NCI-H1092 (cell line): ENCODE measurements at regions not wholly inside any gene's neighbourhood (a gene's known extent, or its start where the extent isn't known, plus 50 kb on each side); places are given as distances from the start of the nearest gene placed in this dataset.

ENCODE experiments used
- DNase-seq: peaks from one replicate; lab custom pipeline; 2025; lab: John Stamatoyannopoulos, UW

DNA sequence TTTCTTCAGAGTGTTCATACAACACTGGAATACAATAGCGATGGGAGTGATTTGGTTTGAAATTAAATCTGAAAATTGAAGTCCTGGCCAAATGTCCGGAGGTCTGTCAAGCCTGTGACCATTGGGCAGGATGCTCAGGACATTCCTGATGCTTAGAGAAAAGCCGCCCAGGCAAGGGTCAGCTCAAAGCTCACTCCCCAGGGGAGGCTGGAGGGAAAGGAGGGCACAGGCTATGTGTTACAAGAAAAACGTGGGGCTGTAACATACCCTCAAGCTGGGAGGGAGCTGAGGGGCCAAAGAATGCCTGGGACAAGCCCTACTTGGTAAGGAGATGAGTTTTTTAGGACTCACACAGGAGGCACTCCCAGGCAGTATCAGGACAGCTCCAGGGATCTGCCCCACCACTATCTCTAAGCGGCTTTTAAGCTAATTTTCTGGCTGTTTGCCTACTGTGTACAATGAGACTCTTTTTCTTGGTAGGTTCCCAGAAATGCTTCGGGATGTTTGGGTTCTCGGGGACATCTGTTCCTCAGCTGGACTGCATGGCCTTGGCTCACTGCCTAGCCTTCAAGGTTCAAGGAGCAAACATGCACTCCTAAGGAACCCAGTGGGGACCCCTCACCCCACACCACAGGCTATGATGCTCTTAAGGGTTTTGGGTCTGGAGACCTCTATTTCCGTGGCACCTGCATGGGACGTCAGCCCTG is 500.1 kb downstream of the BRD1 start:
- DNase-seq: no peak

DNA sequence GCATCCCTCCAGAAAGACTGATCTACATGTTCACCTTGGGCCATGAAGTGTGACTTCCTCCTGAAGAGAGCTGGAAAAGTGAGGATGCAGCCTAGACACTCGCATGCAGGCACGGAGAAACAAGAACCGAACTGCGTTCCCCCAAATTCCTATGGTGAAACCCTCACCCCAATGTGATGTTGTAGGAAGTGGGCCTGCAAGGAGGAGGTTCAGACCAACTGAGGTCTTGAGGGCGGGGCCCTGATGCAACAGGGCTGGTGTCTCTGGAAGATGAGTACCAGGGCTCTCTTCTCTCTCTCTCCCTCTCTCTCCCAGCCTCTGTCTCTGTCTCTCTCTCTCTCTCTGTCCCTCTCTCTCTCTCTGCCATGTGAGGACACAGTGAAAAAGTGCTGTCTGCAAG is 501.1 kb downstream of the BRD1 start:
- DNase-seq: no peak

DNA sequence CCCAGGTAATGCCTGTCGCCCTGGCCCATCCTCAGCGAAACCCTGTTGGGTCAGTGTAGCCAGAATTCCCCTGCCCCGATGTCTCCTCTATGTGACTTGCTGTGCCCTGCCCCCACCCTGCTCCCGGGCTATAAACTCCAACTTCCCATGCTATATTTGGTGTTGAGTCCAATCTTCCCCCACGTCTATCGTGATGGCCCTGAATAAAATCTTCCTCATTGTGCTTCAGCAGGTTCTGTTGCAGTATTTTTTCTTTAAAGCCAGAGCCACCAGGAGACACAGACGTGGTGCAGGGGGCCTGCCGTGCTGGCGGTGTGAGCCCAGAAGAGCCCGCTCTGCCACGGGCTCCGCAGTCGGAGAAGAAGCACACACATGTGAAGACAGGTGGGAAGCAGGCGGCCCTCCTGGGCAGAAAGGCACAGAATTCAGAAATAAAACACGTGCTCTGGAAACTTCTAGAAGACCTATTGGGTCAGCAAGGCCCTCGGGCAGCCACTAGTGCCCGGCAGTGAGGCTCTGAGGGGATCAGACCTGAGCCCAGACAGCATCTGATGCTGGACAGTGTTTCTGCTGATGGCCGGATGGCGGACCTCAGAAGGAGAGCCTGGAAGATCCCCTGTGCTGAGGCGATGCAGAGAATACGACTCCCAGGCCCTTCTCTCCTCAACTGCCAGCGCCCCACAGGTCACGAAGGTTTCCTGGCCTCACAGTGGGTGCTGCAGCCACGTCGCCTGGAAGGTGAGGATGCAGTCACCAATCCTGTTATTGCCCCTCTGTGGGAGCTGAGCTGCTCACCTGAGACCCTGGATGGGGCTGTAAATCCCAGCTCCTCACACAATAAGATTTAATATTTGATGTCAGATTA is 501.9 kb downstream of the BRD1 start:
- no peak for DNase-seq

DNA sequence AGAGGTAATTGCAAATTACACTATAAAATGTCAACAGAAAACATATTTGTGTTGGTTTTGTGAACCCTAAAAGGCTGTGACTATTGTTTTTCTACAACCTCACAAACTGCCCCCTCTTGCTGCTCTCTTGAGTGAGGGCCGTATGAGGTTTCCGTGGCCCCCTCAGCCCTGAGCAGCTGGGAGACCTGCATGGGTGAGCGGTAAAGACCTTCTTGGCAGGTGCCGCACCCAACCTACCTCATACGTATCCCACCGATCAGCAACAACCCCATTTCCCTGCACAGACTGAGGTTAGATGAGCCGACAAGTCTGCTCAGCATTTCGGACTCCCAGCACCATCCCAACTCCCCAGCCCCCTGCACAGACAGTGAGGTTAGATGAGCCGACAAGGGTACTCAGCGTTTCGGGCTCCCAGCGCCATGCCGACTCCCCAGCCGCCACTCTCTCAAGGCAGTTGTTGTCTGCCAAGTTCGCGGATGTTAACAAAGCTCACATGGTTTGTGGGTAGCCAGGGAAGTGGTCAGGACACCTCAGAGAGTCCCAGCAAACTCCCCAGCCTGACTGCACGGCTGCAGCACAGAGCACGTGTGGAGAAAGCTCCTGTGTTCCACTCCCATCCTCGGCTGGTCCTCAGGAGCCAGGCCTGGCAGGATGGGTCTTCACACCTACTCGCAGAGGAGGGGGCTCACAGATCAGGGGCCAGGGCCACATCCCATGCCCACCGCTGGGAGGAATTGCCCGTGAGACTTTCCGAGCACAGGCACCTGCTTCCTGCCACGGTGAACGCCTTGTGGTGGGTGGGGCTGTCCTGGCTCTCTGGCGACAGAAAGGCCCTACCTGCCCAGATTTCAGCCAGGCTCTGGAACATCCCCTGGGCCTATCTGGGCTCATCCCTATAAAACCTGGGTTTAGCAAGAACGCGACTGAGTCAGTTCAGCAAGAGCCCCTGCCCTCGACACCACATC is 502.9 kb downstream of the BRD1 start:
- no peak for DNase-seq

DNA sequence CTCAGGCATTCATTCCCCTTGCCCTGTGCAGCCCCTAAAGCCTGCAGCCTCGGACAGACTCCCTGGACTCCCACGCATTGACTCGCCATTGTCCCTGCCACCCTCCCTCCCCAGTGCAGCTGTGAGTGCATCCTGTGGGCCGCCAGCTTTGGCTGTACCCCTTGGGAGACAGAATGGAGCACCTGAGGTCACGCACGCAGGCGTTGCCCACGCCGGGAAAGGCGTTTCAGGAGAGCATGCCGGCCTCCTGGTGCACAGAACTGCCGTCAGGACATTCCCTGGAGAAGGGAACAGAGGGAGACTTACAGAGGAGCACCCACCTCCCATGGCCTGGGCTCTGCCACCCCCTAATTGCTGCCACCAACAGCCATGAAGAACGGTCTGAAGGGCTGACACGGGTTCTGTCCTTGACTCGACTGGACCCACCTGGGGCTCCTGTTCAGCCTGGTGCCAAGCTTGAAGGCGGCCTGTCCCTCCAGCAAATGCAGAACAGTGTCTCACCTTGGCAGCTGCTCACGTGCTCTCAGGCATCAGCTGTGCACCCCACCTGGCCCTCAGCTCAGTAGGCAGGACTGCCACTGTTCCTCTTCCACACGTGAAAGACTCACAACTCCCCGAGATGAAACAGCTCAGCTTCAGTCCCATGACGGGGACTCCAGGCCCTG is 503.8 kb downstream of the BRD1 start:
- DNase-seq: no peak

DNA sequence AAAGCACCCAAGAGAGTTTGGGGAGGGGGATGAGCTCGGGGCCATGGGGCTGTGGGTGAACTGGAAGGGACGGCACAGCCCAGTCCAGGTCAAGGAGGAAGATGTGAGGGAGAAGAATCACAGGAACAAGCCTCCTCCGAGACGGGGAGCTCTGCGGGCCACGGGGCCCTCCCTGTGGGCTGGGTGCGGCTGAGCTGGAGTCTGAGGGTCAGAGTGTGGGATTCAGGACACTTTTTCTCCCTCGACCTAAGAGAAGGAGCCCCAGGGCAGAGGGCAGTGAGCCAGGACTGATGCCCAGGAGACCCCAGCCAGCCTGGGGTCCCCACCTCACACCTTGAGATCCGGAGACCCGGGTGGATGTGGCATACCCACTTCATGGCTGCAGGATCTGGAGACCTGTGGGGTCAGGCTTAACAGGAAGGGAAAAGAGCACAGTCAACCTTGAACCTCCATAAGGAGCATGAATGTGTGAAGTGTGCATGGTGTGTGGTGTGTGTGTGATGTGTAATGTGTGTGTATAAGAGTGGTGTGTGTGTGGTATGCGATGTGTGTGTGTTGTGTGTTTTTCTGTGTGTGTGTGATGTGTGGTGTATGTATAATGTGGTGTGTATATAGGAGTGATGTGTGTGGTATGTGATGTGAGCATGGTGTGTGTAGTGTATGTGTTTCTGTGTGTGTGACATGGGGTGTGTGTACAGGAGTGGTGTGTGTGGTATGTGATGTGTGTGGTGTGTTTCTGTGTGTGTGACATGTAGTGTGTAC is 504.6 kb downstream of the BRD1 start:
- no peak for DNase-seq

DNA sequence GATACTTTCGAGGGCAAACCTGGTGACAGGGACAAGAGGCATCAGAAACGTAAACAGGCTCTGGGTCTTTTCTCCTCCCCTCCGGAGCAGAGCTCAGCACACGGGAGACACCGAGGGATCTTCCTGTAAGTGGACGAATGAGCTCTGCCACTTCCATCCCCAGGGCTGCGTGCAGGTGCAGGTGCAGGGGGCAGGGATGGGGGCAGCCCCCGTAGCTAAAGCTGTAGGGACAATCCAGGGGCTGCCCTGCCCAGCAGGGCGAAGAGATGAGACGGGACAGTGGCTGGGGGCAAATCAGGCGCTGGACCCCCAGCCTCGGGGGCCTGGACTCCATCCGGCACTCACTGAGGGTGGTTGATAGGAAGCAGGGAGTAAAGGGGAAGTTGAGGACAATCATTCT is 505.4 kb downstream of the BRD1 start:
- DNase-seq: no peak

DNA sequence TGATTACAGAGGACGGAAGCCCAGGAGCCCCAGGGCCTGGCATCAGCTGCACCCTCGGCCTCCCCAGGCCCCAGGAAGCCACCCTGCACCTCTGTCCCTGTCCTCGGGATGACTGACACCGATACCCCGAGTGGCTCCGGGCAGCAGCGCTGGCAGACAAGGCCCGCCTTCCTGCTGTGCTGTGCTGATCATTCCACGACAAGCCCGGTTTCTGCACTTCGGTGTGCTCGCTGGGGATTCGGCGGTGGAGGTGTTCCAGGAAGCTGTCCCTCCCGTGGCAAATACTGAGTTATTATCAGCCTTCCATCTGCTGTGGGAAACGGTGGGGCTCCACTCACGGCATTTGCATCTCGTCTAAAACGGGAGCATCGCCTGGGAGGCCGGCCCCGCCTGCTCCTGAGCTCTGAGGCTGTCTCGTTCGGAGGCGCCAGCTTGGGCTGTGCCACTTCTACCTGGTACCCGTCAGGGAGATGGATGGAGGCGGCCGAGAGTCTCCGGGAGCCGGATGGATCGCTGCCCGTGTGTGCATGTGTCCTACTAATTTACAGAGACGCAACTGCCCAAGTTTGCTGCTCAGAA is 506.1 kb downstream of the BRD1 start:
- no peak for DNase-seq

DNA sequence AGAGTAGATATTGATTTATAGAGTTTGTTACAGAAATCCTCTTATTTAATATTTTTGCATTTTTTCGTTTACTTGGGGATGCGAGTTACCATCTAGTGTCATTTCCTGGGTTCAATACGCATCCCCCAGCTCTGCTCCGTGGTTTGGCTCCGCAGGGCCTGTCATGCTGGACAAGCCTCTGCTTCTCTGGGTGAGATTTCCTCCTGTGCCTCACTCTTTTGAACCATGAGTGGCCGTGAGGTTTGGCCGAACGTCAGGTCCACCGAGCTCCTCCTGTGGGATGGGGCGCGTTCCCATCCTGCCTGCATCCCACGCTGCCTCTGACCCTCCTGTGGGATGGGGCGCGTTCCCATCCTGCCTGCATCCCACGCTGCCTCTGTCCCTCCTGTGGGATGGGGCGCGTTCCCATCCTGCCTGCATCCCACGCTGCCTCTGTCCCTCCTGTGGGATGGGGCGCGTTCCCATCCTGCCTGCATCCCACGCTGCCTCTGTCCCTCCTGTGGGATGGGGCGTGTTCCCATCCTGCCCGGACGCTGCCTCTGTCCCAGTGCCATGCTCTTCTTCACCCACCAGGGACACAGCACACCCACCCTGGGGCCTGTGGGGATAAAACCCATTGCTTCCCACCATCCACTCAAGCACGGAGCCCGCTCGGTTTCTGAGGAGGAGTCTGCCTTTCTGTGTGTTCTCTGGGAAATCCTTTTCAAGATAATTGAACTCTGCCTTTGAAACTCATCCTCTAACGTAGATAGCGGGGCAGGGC is 506.8 kb downstream of the BRD1 start:
- no peak for DNase-seq

DNA sequence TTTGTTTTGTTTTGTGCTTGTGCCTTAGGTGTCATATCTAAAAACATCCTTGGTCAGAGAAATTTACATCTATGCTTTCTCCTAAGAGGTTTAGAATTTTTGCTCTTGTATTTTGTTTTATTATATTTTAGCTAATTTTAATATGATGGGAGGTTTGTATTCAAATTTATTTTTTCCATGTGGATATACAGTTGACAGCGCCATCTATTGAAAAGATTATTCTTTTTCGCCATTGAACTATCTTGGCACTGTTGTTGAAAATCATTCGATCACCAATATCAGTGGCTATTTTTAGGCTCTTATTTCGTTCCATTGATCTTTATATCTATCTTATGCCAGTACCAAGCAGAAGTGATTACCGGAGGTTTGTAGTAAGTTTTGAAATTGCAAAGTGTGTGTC is 510.3 kb downstream of the BRD1 start:
- no peak for DNase-seq

DNA sequence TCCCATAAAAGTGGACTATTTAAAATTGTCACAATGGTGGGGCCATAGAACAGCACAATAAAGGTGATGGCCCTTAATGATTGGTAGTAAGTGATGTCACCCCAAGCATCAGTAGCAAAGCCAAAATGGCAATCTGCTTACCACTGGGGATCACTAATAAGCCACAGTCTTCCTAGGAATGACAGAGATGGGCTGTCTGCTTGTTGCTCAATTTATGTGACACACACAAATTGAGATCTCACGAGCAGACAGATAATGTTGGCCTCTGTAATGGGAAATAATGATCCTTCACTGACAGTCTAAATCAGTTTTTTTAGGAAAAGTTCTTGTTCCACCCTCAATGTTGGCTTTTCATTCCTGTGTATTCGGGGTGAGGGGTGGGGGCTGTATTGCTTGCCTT is 515.1 kb downstream of the BRD1 start:
- DNase-seq: no peak

DNA sequence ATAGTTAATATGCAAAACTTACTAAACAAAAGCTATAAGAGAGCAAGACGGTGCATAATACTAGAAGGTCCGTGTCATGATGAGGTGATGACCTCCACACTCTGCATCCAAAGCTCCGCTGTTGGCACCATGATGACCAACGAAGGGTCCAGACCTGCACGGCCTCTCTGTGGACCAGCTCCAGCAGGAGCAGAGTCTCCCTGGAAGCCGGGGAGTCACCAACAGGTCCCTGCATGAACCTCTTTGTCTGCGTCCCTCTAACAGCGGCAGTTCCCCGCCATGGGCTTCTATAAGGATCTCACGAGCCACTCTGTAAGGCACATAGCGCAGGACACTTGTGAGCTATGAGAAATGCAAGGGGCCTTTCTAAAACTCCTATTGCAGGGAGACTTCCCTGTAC is 517.3 kb downstream of the BRD1 start:
- no peak for DNase-seq

DNA sequence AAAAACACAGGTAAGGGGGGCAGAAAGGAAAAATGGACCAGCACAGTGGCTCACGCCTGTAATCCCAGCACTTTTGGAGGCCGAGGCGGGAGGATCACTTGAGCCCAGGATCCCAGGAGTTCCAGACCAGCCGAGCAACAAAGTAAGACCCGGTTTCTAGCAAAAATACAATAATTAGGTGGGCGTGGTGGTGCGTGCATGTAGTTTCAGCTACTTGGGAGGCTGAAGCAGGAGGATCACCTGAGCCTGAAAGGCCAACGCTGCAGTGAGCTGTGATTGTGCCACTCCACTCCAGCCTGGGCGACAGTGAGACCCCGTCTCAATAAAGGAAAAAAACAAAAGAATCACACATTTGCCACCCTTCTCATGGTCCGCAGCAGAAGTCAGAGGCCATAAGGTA is 519.4 kb downstream of the BRD1 start:
- no peak for DNase-seq

DNA sequence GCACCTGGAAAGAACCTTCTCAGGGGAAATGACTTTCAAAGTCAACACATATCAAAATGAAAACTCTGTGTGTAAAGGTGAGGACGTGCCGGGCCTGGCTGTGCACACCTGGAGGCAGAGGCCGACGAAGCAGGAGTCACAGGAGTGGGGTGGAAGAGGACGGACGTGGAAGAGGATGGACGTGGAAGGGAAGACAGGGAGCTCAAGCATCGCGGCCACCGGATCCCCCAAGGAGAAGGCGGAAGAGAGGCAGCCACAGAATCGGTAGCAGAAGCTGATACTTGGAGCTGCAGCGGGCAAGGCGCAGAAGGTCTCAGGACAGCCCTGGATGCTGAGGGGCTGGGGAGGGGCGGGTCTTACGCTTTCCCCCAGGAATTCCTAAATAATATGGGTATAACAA is 519.8 kb downstream of the BRD1 start:
- no peak for DNase-seq

DNA sequence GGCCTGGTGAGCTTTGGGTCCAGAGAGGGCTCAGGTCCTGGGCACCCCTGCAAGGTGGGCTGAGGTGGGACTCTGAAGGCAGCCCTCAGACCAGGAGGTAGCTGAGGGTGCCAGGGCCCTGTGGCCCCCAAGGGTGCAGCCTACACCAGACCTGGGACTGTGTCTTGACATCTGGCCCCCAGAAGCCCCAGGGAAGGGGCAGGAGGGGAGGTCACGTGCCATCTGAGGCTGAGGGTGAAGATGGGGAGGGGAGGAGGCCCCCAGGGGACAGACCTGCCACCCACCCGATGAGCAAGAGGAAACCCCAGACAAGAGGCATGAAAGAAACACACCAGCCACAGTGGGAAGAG is 520.2 kb downstream of the BRD1 start:
- DNase-seq: no peak

DNA sequence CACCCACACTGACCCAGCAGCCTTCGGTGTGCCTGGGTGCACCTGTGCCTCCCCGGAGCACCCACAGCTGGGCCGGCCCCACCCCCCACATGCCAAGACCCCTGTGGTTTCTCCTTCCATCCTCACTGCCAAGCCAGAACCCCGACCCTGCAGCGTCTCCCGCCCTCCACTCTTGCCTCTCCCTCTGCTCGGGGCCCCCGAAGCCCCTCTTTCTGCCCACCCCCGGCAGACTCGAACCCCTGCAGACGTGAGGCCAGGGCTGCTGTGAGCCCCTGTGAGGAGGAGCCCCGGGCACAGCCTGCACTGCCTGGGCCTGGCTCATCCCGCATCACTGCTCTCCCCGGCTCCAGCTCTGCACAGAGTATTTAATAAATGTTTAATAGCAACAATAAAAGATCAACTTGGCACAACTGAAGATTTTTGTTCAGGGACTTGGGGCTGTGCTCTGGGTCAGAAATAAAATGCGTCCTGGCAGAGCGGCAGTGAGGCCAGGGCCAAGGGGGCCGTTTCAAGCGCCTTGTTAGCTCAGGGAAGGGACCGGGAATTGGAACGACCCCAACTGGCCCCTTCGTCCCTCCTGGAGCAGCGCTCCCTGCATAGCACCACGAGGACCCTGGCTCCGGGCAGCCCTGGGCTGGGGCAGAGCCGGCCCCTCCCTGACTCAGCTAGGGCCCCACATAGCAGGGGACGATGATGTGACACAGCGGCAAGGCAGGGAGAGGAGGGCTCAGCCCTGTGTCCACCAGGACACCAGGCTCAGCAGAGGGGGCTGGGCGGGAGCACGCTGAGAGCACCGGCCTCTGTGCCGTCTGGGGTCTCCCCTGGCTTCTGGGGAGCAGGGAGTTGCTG is 520.8 kb downstream of the BRD1 start:
- DNase-seq: no peak

DNA sequence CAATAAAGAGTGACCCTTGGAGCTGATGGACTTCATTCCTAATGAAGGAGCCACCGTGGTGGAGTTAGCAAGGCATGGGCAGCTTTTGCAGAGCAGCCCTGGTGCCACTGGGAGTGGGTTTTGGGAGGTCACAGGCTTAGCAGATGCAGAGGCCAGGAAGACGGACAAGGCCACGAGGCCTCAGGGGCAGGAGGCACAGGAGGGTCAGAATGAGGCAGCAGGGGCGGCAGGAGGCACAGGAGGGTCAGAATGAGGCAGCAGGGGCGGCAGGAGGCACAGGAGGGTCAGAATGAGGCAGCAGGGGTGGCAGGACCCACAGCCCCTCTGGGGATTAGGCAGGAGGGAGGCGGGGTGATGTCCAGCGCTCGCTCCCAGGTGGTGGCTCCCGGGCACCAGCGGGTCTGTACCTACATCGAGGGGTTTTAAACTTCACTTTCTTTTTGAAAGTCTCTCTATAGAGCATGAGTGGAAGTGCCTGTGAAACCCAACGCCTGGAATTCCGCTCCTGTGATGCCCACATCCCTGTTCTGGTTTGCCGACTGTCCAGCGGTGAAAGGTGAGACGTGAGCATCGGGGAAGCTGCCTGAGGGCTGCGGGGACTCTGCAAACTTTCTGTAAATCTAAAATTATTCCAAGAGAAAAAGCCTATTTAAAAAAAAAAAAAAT is 521.6 kb downstream of the BRD1 start:
- DNase-seq: no peak

DNA sequence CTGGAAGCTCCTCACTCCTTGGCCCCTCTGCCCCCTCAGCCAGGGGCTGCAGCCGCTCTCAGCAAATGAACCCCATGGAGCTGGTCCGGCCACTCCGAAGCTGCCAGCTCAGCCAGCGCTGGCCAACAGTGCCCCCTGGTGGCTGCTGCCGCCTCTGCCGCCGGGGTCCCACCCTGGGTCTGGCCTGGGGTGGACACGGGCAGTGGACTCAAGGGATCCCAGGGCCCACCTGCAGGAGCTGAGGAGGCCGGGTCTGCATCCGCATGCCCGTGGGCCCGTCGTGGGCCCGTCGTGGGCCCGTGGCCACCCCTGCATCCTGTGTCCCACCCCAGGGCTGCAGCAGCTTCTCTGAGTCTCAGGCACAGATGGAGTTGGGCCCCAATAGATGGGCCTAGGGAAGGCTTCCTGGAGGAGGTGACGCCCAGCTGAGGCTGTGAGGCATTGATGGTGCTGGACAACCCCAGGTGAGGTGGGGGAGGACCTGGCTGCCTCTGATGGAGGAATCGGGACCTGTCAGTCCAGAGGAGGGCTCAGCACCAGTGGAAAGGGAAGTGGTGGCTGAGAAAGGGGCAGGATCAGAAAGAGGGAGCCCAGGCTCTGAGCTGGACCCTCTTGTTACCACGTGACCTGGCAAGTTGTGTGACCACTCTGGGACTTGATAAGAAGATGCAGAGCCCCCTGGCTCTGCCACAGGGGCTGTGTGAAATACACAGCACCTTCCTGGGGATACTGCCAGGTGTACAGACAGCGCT is 522.3 kb downstream of the BRD1 start:
- no peak for DNase-seq
